ENCODE measurements at regions not wholly inside any gene's neighbourhood (a gene's known extent, or its start where the extent isn't known, plus 50 kb on each side); places are given as distances from the start of the nearest gene placed in this dataset.
A peak's percentile ranks its signal among the peaks of the same experiment; 100 is the strongest.
"Not testable (repeated sequence)": the region's sequence is repeated elsewhere in the genome, so short reads cannot be mapped to it uniquely, and the experiment has no call there.

- no peak for FAIRE-seq
Measured at GRCh38 chr6:95660544-95660943, 83.2 kb downstream of the MANEA start.

DNA sequence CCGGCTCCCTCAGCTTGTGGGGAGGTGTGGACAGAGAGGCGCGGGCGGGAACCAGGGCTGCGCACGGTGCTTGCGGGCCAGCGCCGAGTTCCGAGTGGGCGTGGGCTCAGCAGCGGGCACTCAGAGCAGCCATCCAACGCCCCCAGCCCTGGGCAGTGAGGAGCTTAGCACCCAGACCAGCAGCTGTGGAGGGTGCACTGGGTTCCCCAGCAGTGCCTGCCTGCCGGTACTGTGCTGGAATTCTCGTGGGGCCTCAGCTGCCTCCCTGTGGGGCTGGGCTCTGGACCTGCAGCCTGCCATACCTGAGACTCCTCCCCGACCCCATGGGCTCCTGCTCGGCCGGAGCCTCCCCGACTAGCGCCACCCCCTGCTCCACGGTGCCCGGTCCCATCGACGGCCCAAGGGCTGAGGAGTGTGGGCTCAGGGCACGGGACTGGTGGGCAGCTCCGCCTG is 92.7 kb downstream of the MANEA start:
- FAIRE-seq: no peak

GRCh38 chr6:95676011-95676628 is 98.8 kb downstream of the MANEA start:
- FAIRE-seq: no peak

GRCh38 chr6:95679981-95680380 is 102.6 kb downstream of the MANEA start:
- no peak for FAIRE-seq

- no peak for FAIRE-seq
Measured at GRCh38 chr6:95681736-95682135, 104.4 kb downstream of the MANEA start.

DNA sequence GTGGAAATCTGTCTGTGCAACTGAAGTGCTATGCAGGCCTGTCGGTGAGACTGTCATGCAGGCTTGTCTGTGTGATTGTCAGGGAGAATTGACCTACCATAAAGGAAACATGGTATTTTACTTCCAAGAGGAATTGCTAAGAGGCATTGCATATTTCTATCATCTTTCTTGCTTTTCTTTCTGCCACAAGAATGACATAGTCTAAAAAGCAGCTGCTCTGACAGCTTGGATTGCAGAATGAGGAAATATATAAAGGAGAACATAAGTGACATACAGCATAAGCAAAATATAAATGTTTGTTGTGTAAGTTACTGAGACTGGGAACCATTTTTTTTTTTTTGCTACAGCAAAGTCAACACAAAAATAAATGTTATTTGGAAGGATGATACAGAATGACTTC is 105.1 kb downstream of the MANEA start:
- no peak for FAIRE-seq

- no peak for FAIRE-seq
Measured at GRCh38 chr6:95685822-95686221, 108.5 kb downstream of the MANEA start.

- no peak for FAIRE-seq
Measured at GRCh38 chr6:95686272-95686671, 108.9 kb downstream of the MANEA start.

DNA sequence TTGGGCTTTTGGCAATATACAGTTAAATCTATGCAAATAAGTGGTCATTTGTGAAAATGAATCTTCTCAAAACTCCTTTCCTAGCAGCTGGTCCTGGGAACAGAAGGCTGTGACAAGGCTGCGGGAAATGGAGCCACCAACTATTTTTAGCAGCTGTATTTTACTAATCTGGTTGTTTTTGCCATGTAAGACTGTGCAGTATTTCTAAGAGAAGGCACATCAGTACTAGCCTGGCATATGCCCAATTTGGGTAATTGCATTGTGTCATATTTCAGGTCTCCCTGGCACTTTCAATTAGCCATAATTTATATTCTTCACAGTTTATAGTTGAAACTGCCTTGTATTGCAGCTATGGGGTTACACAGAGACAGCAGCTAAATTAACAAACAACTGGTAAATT is 109.6 kb downstream of the MANEA start:
- FAIRE-seq: no peak

DNA sequence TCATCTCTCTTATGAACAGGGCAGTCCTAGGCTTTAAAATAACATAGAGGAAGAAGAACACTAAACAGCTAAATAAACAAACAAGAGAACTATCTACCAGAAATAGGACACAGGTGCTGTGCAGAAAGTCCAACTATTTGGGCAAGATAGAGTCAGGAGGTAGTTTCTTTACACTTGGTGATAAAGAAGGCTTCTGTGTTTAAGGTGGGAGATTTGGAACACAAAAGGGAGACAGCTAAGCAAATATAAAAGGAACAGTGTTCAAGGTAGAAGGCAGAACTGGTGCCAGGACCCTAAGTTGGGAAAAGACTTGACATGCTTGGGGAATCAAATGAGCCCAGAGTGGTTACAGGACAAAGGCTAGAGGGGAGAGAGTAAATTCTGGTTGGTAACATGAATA is 110.5 kb downstream of the MANEA start:
- FAIRE-seq: no peak

DNA sequence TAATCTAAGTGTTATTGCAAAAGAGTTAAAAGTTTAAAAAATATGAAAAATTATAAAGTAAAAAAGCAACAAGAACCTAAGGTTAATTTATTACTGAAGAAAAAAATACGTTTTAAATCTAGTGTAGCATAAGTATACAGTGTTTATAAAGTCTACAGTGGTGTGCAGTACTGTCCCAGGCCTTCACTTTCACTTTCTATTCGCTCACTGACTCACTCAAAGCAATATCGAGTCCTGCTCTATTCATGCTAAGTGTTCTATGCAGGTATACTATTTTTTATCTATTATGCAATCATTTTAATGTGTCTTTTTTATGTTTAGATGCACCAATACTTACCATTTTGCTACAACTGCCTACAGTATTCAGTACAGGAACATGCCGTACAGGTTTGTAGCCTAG is 113.0 kb downstream of the MANEA start:
- FAIRE-seq: peak; percentile 69

- FAIRE-seq: no peak
Measured at GRCh38 chr6:95693108-95693507, 115.8 kb downstream of the MANEA start.

DNA sequence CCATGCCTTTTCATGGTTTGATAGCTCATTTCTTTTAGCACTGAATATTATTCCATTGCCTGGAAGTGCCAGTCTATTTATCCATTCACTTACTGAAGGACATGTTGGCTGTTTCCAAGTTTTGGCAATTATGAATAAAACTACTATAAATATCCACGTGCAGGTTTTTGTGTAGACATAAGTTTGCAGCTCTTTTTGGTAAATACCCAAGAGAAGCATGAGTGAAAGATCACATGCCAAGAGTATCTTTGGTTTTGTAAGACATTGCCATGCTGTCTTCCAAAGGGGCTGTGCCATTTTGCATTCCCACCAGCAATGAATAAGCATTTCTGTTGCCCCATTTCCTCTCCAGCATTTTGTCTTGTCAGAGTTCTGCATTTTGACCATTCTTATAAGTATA is 120.9 kb downstream of the MANEA start:
- FAIRE-seq: no peak

- no peak for FAIRE-seq
Measured at GRCh38 chr6:95723638-95724037, 146.3 kb downstream of the MANEA start.

- no peak for FAIRE-seq
Measured at GRCh38 chr6:95725344-95725743, 148.0 kb downstream of the MANEA start.

DNA sequence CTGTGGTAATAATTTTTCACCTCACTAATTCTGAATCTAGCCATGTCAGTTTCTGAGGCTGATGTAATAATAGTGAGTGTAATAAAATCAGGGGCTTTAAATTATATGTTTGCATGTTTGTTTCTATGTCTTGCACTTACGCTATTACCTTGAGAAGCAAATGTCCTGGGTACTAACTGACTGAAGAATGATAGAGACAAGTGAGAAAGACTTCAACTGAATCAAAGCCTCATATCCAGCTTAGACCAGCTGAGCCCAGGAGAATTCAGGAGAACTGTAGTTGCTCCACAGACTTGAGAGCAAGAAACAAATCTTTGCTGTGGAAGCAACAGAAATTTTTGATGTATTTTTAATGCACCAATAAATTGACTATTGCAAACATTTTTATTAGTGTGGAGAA is 162.8 kb downstream of the MANEA start:
- no peak for FAIRE-seq

DNA sequence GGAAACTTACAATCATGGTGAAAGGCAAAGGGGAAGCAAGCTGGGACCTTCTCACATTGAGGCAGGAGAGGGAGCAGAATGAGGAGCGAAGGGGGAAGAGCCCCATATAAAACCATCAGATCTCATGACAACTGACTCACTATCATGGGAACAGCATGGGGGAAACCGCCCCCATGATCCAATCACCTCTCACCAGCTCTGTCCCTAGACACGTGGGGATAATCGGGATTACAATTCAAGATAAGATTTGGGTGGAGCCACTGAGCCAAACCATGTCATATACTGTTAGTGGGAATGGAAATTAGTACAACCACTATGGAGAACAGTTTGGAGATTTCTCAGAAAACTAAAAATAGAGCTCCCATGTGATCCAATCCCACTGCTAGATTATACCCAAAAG is 163.7 kb downstream of the MANEA start:
- FAIRE-seq: no peak

DNA sequence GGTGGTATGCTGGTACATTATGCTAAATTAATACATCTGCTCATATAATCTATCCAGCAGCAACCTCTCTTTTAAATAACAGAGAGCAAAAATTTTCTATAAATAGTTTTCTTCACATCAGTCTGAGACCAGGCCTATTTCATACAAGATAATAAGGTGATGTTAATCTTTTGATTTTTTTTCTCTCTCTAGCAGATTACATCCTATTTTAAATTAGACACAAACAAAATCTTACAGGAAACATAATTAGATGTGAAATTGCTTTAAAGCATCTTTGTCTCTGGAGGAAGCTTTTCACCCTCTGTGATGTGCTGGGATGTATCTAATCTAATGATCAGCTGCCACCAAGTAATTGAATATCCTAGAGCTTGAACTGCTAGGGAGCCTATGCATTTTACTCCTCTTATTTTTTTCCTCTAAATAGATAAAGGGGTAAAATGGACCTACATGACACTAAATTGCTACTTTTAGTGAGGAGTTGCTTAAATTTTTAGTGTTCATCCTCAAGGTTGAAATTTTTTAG is 165.5 kb downstream of the MANEA start:
- no peak for FAIRE-seq

DNA sequence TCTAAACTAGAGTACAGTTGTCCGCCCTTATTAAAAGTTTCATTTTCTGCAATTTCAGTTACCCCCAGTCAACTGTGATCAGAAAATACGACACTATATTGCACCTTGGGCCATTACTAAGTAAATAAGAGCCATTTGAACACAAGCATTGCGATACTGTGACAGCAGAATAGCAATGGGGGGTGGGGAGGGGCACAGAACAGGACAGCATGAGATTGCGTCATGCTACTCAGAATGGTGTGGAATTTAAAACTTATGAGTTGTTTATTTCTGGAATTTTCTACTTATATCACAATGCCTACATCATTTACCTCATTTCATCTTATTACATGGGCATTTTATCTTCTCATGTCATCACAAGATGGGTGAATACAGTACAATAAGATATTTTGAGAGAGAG is 166.3 kb downstream of the MANEA start:
- FAIRE-seq: no peak

GRCh38 chr6:95758236-95759069 is 181.1 kb downstream of the MANEA start:
- FAIRE-seq: not testable (repeated sequence)

GRCh38 chr6:95767897-95768463 is 190.6 kb downstream of the MANEA start:
- FAIRE-seq: no peak

- no peak for FAIRE-seq
Measured at GRCh38 chr6:95768539-95768938, 191.2 kb downstream of the MANEA start.

GRCh38 chr6:95777338-95777737 is 200.0 kb downstream of the MANEA start:
- no peak for FAIRE-seq

- no peak for FAIRE-seq
Measured at GRCh38 chr6:95780037-95780436, 202.7 kb downstream of the MANEA start.
